GM12878 (cell line): ENCODE measurements at regions not wholly inside any gene's neighbourhood (a gene's known extent, or its start where the extent isn't known, plus 50 kb on each side); places are given as distances from the start of the nearest gene placed in this dataset.

Source experiments
- ATAC-seq: fragments of 200-7000 bp; cut with Tn5 transposase; 3 replicates; pipeline ENCODE4 v1.9.1; 2020; ENCODE audit warnings: mild to moderate bottlenecking, moderate library complexity
- BruUV-seq: library from RNA; stranded (reverse); fragments of 400-500 nt; replicated peaks from 2 replicates; lab custom pipeline; 2021; lab: Mats Ljungman, UMichigan
- CTCF ChIA-PET: fragments of 300-600 bp; sonication (Branson Sonifier 250); formaldehyde crosslinking; extraction: SDS; loops from one replicate; lab custom pipeline; 2021; ENCODE audit warnings: inconsistent platforms; lab: Yijun Ruan, JAX
- POLR2A ChIA-PET: fragments of 350-600 bp; formaldehyde crosslinking; extraction: SDS; loops from one replicate; lab custom pipeline; 2021; ENCODE audit warnings: inconsistent platforms; lab: Charles Lee
- RAD21 ChIA-PET: fragments of 300-600 bp; sonication (Branson Sonifier 250); formaldehyde crosslinking; loops from one replicate; lab custom pipeline; 2023; ENCODE audit warnings: antibody characterized with exemption; ENCODE audit not compliant: unreplicated experiment; lab: Charles Lee
- SMC1A ChIA-PET: fragments of 300-600 bp; sonication (Branson Sonifier 250); formaldehyde crosslinking; loops from one replicate; lab custom pipeline; 2023; ENCODE audit not compliant: unreplicated experiment, uncharacterized antibody; lab: Charles Lee
- DNase-seq: peaks from one replicate; pipeline ENCODE4 v3.0.0-alpha.2; 2011; ENCODE audit warnings: low read depth, low spot score
- FAIRE-seq: peaks from 3 replicates; lab custom pipeline; 2011; peaks lifted over from hg19 to GRCh38; lab: Jason Lieb, UNC
- H2AFZ ChIP-seq: 2 replicates; pipeline ENCODE4 v1.6.0; 2011; ENCODE audit warnings: low read depth, low read length, control low read depth; ENCODE audit not compliant: control insufficient read depth
- H3K27ac ChIP-seq: 2 replicates; pipeline ENCODE4 v1.5.1; 2011; ENCODE audit warnings: control low read depth; ENCODE audit not compliant: control insufficient read depth, insufficient read depth
- H3K27me3 ChIP-seq, 2 experiments: replicated peaks in 1 of 2; 2 replicates each; pipeline versions ENCODE4 v1.6.0 to v1.6.1; 2011; ENCODE audit warnings: low read length in 1 of 2; ENCODE audit not compliant: control insufficient read depth in 2 of 2, insufficient read depth in 2 of 2
- H3K36me3 ChIP-seq, 2 experiments: 2 replicates each; pipeline ENCODE4 v1.5.1; 2011; ENCODE audit warnings: low read length in 1 of 2; ENCODE audit not compliant: control insufficient read depth in 2 of 2, insufficient read depth in 2 of 2
- H3K4me1 ChIP-seq: 2 replicates; pipeline ENCODE4 v1.6.1; 2011; ENCODE audit warnings: mild to moderate bottlenecking, low read length, moderate library complexity, mixed read lengths; ENCODE audit not compliant: control insufficient read depth, insufficient read depth
- H3K4me2 ChIP-seq: 2 replicates; pipeline ENCODE4 v1.6.0; 2011; ENCODE audit warnings: control low read depth; ENCODE audit not compliant: control insufficient read depth, insufficient read depth
- H3K4me3 ChIP-seq: fragments of 200-600 bp; sonication (generic); 2 replicates; pipeline ENCODE4 v1.5.1; 2016
- H3K79me2 ChIP-seq: 2 replicates; pipeline ENCODE4 v1.6.0; 2011; ENCODE audit warnings: low read length; ENCODE audit not compliant: control insufficient read depth, insufficient read depth
- H3K9ac ChIP-seq: 2 replicates; pipeline ENCODE4 v1.8.0; 2011; ENCODE audit warnings: low read length, control low read depth, mixed read lengths; ENCODE audit not compliant: control insufficient read depth, insufficient read depth
- H3K9me3 ChIP-seq: replicated peaks from 3 replicates; pipeline ENCODE4 v1.5.1; 2011; ENCODE audit warnings: mild to moderate bottlenecking, low read length; ENCODE audit not compliant: control insufficient read depth, insufficient read depth
- H4K20me1 ChIP-seq: 2 replicates; pipeline ENCODE4 v1.6.0; 2011; ENCODE audit not compliant: control insufficient read depth, insufficient read depth
- ASH2L ChIP-seq: fragments of 300-600, 200-600 bp; sonication (generic); IDR thresholded peaks from 2 replicates; pipeline ENCODE4 v1.6.1; 2017; ENCODE audit warnings: low read depth, mild to moderate bottlenecking, borderline replicate concordance
- BRCA1 ChIP-seq: IDR thresholded peaks from 2 replicates; pipeline ENCODE4 v1.6.1; 2011; ENCODE audit warnings: low read depth, low read length, improper control_type of control experiment
- CBX3 ChIP-seq: fragments of 200-600 bp; sonication (generic); IDR thresholded peaks from 2 replicates; pipeline ENCODE4 v1.6.1; 2016; ENCODE audit warnings: low read depth, borderline replicate concordance
- CEBPB ChIP-seq, 2 experiments: fragments of 150-350 bp in 1 of 2; IDR thresholded peaks; 2 replicates each; pipeline ENCODE4 v1.6.1; 2012 to 2014; ENCODE audit warnings: low read depth in 2 of 2, low read length in 2 of 2, borderline replicate concordance in 1 of 2, inconsistent platforms in 1 of 2
- CHD1 ChIP-seq: IDR thresholded peaks from 2 replicates; pipeline ENCODE4 v1.6.1; 2012; ENCODE audit warnings: low read depth, low read length, improper control_type of control experiment
- CHD4 ChIP-seq: fragments of 200-600 bp; sonication (generic); IDR thresholded peaks from 2 replicates; pipeline ENCODE4 v1.6.1; 2016; ENCODE audit warnings: mild to moderate bottlenecking
- CREB1 ChIP-seq: IDR thresholded peaks from 2 replicates; pipeline ENCODE4 v1.6.1; 2012; ENCODE audit warnings: low read depth, mild to moderate bottlenecking, inconsistent platforms
- E2F4 ChIP-seq: IDR thresholded peaks from 2 replicates; pipeline ENCODE4 v1.6.1; 2012; ENCODE audit warnings: low read depth, low read length, improper control_type of control experiment
- ESRRA ChIP-seq: IDR thresholded peaks from 2 replicates; pipeline ENCODE4 v1.6.1; 2012; ENCODE audit warnings: mild to moderate bottlenecking, low read length, improper control_type of control experiment
- FOS ChIP-seq: IDR thresholded peaks from 3 replicates; pipeline ENCODE4 v1.6.1; 2011; ENCODE audit warnings: borderline replicate concordance; ENCODE audit not compliant: insufficient read length; ENCODE audit errors: extremely low read depth
- GABPA ChIP-seq: IDR thresholded peaks from 2 replicates; pipeline ENCODE4 v1.6.1; 2014; ENCODE audit warnings: antibody characterized with exemption, low read depth, mild to moderate bottlenecking, inconsistent platforms
- IRF5 ChIP-seq: fragments of 450-650 bp; IDR thresholded peaks from 2 replicates; pipeline ENCODE4 v1.6.1; 2017; ENCODE audit warnings: borderline replicate concordance
- PAX5 ChIP-seq: IDR thresholded peaks from 2 replicates; pipeline ENCODE4 v1.6.1; 2011; ENCODE audit warnings: low read depth, low read length, borderline replicate concordance
- SUZ12 ChIP-seq: fragments of 200-600 bp; sonication (generic); IDR thresholded peaks from one replicate; pipeline ENCODE4 v1.6.1; 2018; ENCODE audit warnings: antibody characterized with exemption, mild to moderate bottlenecking; ENCODE audit not compliant: unreplicated experiment
- ZZZ3 ChIP-seq: IDR thresholded peaks from 2 replicates; pipeline ENCODE4 v1.6.1; 2011; ENCODE audit warnings: low read depth; ENCODE audit not compliant: control insufficient read depth, insufficient read length
- WGBS: methylation state at CpG from one replicate; pipeline ENCODE4 v1.1.6; 2016; ENCODE audit warnings: low lambda C conversion rate; ENCODE audit not compliant: insufficient replicate concordance, insufficient coverage; ENCODE audit errors: missing lambda C conversion rate; 5-methylcytosine and 5-hydroxymethylcytosine counted together
- in situ Hi-C: fragments of 300-500 bp; cut with MboI; formaldehyde crosslinking; loops from 9 replicates; pipeline ENCODE4 v1.14.3; 2018; ENCODE audit warnings: mixed read lengths
- intact Hi-C: fragments of 100-400 bp; cut with micrococcal nuclease; formaldehyde crosslinking; loops from one replicate; pipeline ENCODE4 v1.14.2; 2022; ENCODE audit not compliant: unreplicated experiment
- TF ChIP-seq, protein P1 (sequence below): IDR thresholded peaks from 2 replicates; pipeline ENCODE4 v1.6.1; 2012; ENCODE audit warnings: improper control_type of control experiment, low read depth, low read length; ENCODE audit not compliant: insufficient replicate concordance
- TF ChIP-seq, protein P2 (sequence below): fragments of 450-650 bp; conservative IDR thresholded peaks from 2 replicates; pipeline ENCODE4 v1.6.1; 2017; ENCODE audit warnings: mild to moderate bottlenecking, moderate library complexity

- TF ChIP-seq, protein P1, sequence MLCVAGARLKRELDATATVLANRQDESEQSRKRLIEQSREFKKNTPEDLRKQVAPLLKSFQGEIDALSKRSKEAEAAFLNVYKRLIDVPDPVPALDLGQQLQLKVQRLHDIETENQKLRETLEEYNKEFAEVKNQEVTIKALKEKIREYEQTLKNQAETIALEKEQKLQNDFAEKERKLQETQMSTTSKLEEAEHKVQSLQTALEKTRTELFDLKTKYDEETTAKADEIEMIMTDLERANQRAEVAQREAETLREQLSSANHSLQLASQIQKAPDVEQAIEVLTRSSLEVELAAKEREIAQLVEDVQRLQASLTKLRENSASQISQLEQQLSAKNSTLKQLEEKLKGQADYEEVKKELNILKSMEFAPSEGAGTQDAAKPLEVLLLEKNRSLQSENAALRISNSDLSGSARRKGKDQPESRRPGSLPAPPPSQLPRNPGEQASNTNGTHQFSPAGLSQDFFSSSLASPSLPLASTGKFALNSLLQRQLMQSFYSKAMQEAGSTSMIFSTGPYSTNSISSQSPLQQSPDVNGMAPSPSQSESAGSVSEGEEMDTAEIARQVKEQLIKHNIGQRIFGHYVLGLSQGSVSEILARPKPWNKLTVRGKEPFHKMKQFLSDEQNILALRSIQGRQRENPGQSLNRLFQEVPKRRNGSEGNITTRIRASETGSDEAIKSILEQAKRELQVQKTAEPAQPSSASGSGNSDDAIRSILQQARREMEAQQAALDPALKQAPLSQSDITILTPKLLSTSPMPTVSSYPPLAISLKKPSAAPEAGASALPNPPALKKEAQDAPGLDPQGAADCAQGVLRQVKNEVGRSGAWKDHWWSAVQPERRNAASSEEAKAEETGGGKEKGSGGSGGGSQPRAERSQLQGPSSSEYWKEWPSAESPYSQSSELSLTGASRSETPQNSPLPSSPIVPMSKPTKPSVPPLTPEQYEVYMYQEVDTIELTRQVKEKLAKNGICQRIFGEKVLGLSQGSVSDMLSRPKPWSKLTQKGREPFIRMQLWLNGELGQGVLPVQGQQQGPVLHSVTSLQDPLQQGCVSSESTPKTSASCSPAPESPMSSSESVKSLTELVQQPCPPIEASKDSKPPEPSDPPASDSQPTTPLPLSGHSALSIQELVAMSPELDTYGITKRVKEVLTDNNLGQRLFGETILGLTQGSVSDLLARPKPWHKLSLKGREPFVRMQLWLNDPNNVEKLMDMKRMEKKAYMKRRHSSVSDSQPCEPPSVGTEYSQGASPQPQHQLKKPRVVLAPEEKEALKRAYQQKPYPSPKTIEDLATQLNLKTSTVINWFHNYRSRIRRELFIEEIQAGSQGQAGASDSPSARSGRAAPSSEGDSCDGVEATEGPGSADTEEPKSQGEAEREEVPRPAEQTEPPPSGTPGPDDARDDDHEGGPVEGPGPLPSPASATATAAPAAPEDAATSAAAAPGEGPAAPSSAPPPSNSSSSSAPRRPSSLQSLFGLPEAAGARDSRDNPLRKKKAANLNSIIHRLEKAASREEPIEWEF = no peak
- TF ChIP-seq CREB1 (no peak), CBX3 (no peak), IRF5 (no peak), ESRRA (no peak), ASH2L (no peak), CHD4 (no peak), E2F4 (no peak), ZZZ3 (no peak), CHD1 (no peak), PAX5 (no peak), GABPA (no peak), SUZ12 (no peak), FOS (no peak), CEBPB (IDR thresholded peaks at IDR 0.05; ENCODE audit: borderline replicate concordance in 1 of 2, low read depth in 2 of 2, low read length in 2 of 2) (no peak), BRCA1 (no peak)
- TF ChIP-seq, protein P2, sequence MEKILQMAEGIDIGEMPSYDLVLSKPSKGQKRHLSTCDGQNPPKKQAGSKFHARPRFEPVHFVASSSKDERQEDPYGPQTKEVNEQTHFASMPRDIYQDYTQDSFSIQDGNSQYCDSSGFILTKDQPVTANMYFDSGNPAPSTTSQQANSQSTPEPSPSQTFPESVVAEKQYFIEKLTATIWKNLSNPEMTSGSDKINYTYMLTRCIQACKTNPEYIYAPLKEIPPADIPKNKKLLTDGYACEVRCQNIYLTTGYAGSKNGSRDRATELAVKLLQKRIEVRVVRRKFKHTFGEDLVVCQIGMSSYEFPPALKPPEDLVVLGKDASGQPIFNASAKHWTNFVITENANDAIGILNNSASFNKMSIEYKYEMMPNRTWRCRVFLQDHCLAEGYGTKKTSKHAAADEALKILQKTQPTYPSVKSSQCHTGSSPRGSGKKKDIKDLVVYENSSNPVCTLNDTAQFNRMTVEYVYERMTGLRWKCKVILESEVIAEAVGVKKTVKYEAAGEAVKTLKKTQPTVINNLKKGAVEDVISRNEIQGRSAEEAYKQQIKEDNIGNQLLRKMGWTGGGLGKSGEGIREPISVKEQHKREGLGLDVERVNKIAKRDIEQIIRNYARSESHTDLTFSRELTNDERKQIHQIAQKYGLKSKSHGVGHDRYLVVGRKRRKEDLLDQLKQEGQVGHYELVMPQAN = no peak
- ChIA-PET SMC1A (no interaction called here), CTCF (no interaction called here), RAD21 (no interaction called here), POLR2A (no interaction called here)
- Histone ChIP-seq H3K79me2 (no peaks in the 10 kb centered on the region), H3K9ac (no peak overlapping the region), H3K36me3 (no peaks in the 10 kb centered on the region), H3K4me3 (no peak overlapping the region), H3K27ac (no peak overlapping the region), H4K20me1 (no peaks in the 10 kb centered on the region), H3K27me3 (no peaks in the 10 kb centered on the region), H2AFZ (no peak overlapping the region), H3K4me2 (no peak overlapping the region), H3K9me3 (no peaks in the 10 kb centered on the region), H3K4me1 (no peaks in the 10 kb centered on the region)
- intact Hi-C loops = no loop called here
- in situ Hi-C loops = no loop called here
- BruUV-seq = no TSS peak
- WGBS = 32% methylated on average over 2 of the region's 2 CpGs
- ATAC-seq (no peak), FAIRE-seq (no peak), DNase-seq (no peak)
Observed at GRCh38 chr20:51928931-51929330, 126.6 kb upstream of the SALL4 start.
